GM23248 (cell line): ENCODE measurements at regions not wholly inside any gene's neighbourhood (a gene's known extent, or its start where the extent isn't known, plus 50 kb on each side); places are given as distances from the start of the nearest gene placed in this dataset. TPM values are rescaled to one million over a fixed set of nuclear protein-coding genes. Genes with fewer than 3 reads are reported as not detected.

Experiments
- DNase-seq: peaks from one replicate; pipeline ENCODE4 v3.0.0-alpha.2; 2015
- H2AFZ ChIP-seq: fragments of 200-600 bp; sonication (generic); 2 replicates; pipeline ENCODE4 v1.6.1; 2016; ENCODE audit warnings: antibody characterized with exemption
- H3F3A ChIP-seq: fragments of 200-600 bp; sonication (generic); 2 replicates; pipeline ENCODE4 v1.6.1; 2016; ENCODE audit warnings: mild to moderate bottlenecking, antibody characterized with exemption, mixed run types; ENCODE audit not compliant: insufficient read depth
- H3K27ac ChIP-seq: fragments of 200-600 bp; sonication (generic); 2 replicates; pipeline ENCODE4 v1.5.1; 2016; ENCODE audit warnings: mild to moderate bottlenecking
- H3K27me3 ChIP-seq: fragments of 200-600 bp; sonication (generic); replicated peaks from 2 replicates; pipeline ENCODE4 v1.6.1; 2016; ENCODE audit warnings: mild to moderate bottlenecking; ENCODE audit not compliant: insufficient read depth
- H3K36me3 ChIP-seq: fragments of 200-600 bp; sonication (generic); 2 replicates; pipeline ENCODE4 v1.6.1; 2016; ENCODE audit warnings: low read depth, mild to moderate bottlenecking
- H3K4me1 ChIP-seq: fragments of 200-600 bp; sonication (generic); 2 replicates; pipeline ENCODE4 v1.6.1; 2016; ENCODE audit warnings: mild to moderate bottlenecking; ENCODE audit not compliant: insufficient read depth
- H3K4me2 ChIP-seq: fragments of 200-600 bp; sonication (generic); one replicate; pipeline ENCODE4 v1.6.1; 2016; ENCODE audit warnings: mild to moderate bottlenecking; ENCODE audit not compliant: unreplicated experiment
- H3K4me3 ChIP-seq: fragments of 200-600 bp; sonication (generic); 2 replicates; pipeline ENCODE4 v1.5.1; 2016; ENCODE audit warnings: mild to moderate bottlenecking
- H3K79me2 ChIP-seq: fragments of 200-600 bp; sonication (generic); 2 replicates; pipeline ENCODE4 v1.6.1; 2016; ENCODE audit warnings: mild to moderate bottlenecking; ENCODE audit not compliant: insufficient read depth
- H3K9ac ChIP-seq: fragments of 200-600 bp; sonication (generic); 2 replicates; pipeline ENCODE4 v1.6.1; 2016; ENCODE audit warnings: mild to moderate bottlenecking
- H3K9me2 ChIP-seq: fragments of 200-600 bp; sonication (generic); 2 replicates; pipeline ENCODE4 v1.6.1; 2016; ENCODE audit warnings: mixed run types, mild to moderate bottlenecking, moderate library complexity; ENCODE audit not compliant: insufficient read depth
- H3K9me3 ChIP-seq: fragments of 200-600 bp; sonication (generic); one replicate; pipeline ENCODE4 v1.6.1; 2017; ENCODE audit warnings: low read depth
- H4K20me1 ChIP-seq: fragments of 200-600 bp; sonication (generic); 2 replicates; pipeline ENCODE4 v1.6.0; 2016; ENCODE audit not compliant: insufficient read depth
- EZH2 ChIP-seq: fragments of 200-600 bp; sonication (generic); IDR thresholded peaks from 2 replicates; pipeline ENCODE4 v1.6.1; 2018; ENCODE audit warnings: antibody characterized with exemption, mild to moderate bottlenecking; ENCODE audit not compliant: insufficient read depth, poor library complexity, severe bottlenecking
- WGBS, 2 experiments: methylation state at CpG; one replicate each; pipeline ENCODE4 v1.1.6; 2015 to 2017; ENCODE audit warnings: low lambda C conversion rate in 2 of 2, low coverage in 1 of 2; ENCODE audit errors: missing lambda C conversion rate in 2 of 2; 5-methylcytosine and 5-hydroxymethylcytosine counted together
- in situ Hi-C: fragments of 300-500 bp; cut with MboI; formaldehyde crosslinking; loops from 2 replicates; pipeline ENCODE4 v1.15.0; 2020
- microRNA counts: library from miRNA; unstranded; fragments of <30 nt; microRNA quantifications from one replicate; lab custom pipeline; 2016
- microRNA-seq: library from miRNA; unstranded; fragments of <30 nt; microRNA quantifications from one replicate; pipeline ENCODE4, GENCODE V29; 2016; ENCODE audit warnings: borderline number of aligned reads
- small RNA-seq: library from RNA; depleted of rRNA; stranded (forward); fragments of <200 nt; gene quantifications from one replicate; pipeline ENCODE3, GENCODE V24; 2014; ENCODE audit warnings: low read depth, low replicate concordance

DNA sequence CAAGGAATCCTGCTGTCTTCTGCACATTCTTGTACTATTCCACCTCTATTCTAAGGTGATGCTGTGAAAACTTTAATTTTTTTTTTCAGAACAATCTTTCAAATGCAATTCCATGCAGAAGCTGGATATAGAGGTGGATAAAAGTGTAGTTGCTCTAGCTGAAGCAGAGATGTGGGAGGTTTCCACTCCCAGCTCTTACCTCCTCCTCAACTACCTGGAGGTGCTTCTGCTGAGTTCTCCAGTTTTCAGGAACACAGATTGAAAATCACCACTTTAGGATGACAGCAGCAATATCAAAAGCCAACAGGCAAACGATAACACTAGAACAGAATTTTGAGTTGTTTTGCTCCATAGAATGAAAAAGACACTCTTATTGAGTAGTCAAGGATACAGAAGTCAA is 51.1 kb upstream of the FAM98A start:
- no peak for TF ChIP-seq EZH2
- no peaks in the 10 kb centered on the region for H3F3A ChIP-seq
- 13 to 40% methylated on average over 1 of the region's 1 CpG for WGBS, 2 experiments
- no peak overlapping the region for H3K9ac ChIP-seq
- H3K79me2 ChIP-seq: no peaks in the 10 kb centered on the region
- H3K27me3 ChIP-seq: no peaks in the 10 kb centered on the region
- no peak for DNase-seq
- H3K27ac ChIP-seq: no peak overlapping the region
- H2AFZ ChIP-seq: no peak overlapping the region
- H3K9me3 ChIP-seq: no peaks in the 10 kb centered on the region
- no peaks in the 10 kb centered on the region for H3K9me2 ChIP-seq
- H3K4me1 ChIP-seq: no peaks in the 10 kb centered on the region
- H4K20me1 ChIP-seq: no peaks in the 10 kb centered on the region
- no peak overlapping the region for H3K4me2 ChIP-seq
- H3K4me3 ChIP-seq: no peak overlapping the region
- in situ Hi-C loops: no loop called here
- no peaks in the 10 kb centered on the region for H3K36me3 ChIP-seq

MicroRNA genes in the stretch of these regions (microRNA counts, 767-probe panel; counts per million panel counts)
- microRNA hsa-miR-548ad (lab: Ali Mortazavi, UCI): 447 counts per million, percentile 86 among the panel's probes with 10 or more counts

Small RNA genes in the stretch of these regions (microRNA-seq; reads per million reads assigned to microRNA genes)
- gene MIR548AD: not detected

Small RNA genes in the stretch of these regions (small RNA-seq; reads per million reads assigned to genes)
- not detected for gene AC013442.1
- not detected for gene AC083939.1
- not detected for gene MIR548AD
- not detected for gene RNU6-1117P
